ENCODE measurements at regions not wholly inside any gene's neighbourhood (a gene's known extent, or its start where the extent isn't known, plus 50 kb on each side); places are given as distances from the start of the nearest gene placed in this dataset.

GRCh38 chr2:19203866-19204265 is 154.6 kb downstream of the OSR1 start:
- TF ChIP-seq GABPA (IDR thresholded peaks at IDR 0.05; ENCODE audit: low read depth) = no peak
- TF ChIP-seq REST (IDR thresholded peaks at IDR 0.05; ENCODE audit: insufficient replicate concordance, low read depth) = no peak
- TF ChIP-seq POLR2AphosphoS5 (IDR thresholded peaks at IDR 0.05; ENCODE audit: low read depth) = no peak
- no peak for TF ChIP-seq SPI1 (IDR thresholded peaks at IDR 0.05; ENCODE audit: borderline replicate concordance, low read depth)
- TF ChIP-seq CTCF (IDR thresholded peaks at IDR 0.05; ENCODE audit: insufficient read depth, low read length) = no peak
- no peak for DNase-seq (ENCODE audit: low read depth in 1 of 2, low spot score in 1 of 2)
- Histone ChIP-seq H3K4me3 (replicated peaks; ENCODE audit: insufficient read depth, low read length) (no peak overlapping the region), H3K27ac (replicated peaks) (no peak overlapping the region), H3K27me3 (ENCODE audit: insufficient read depth, poor library complexity, severe bottlenecking) (no peaks in the 10 kb centered on the region)

- no peak overlapping the region for H3K27ac ChIP-seq (replicated peaks)
- no peak overlapping the region for H3K4me3 ChIP-seq (replicated peaks; ENCODE audit: insufficient read depth, low read length)
- no peak for DNase-seq (ENCODE audit: low read depth in 1 of 2, low spot score in 1 of 2)
- no peaks in the 10 kb centered on the region for H3K27me3 ChIP-seq (ENCODE audit: insufficient read depth, poor library complexity, severe bottlenecking)
- TF ChIP-seq REST (IDR thresholded peaks at IDR 0.05; ENCODE audit: insufficient replicate concordance, low read depth) (no peak), GABPA (IDR thresholded peaks at IDR 0.05; ENCODE audit: low read depth) (no peak), CTCF (IDR thresholded peaks at IDR 0.05; ENCODE audit: insufficient read depth, low read length) (no peak), POLR2AphosphoS5 (IDR thresholded peaks at IDR 0.05; ENCODE audit: low read depth) (no peak), SPI1 (IDR thresholded peaks at IDR 0.05; ENCODE audit: borderline replicate concordance, low read depth) (no peak)
Measured at GRCh38 chr2:19201911-19202462, 156.4 kb downstream of the OSR1 start.

GRCh38 chr2:19198381-19198780 is 160.0 kb downstream of the OSR1 start:
- Histone ChIP-seq H3K4me3 (replicated peaks; ENCODE audit: insufficient read depth, low read length) (no peak overlapping the region), H3K27me3 (ENCODE audit: insufficient read depth, poor library complexity, severe bottlenecking) (peaks cover under 1% of the 10 kb centered on the region), H3K27ac (replicated peaks) (no peak overlapping the region)
- TF ChIP-seq REST (IDR thresholded peaks at IDR 0.05; ENCODE audit: insufficient replicate concordance, low read depth) = no peak
- TF ChIP-seq CTCF (IDR thresholded peaks at IDR 0.05; ENCODE audit: insufficient read depth, low read length) = no peak
- TF ChIP-seq GABPA (IDR thresholded peaks at IDR 0.05; ENCODE audit: low read depth) = no peak
- TF ChIP-seq POLR2AphosphoS5 (IDR thresholded peaks at IDR 0.05; ENCODE audit: low read depth) = no peak
- no peak for TF ChIP-seq SPI1 (IDR thresholded peaks at IDR 0.05; ENCODE audit: borderline replicate concordance, low read depth)
- DNase-seq (ENCODE audit: low read depth in 1 of 2, low spot score in 1 of 2) = no peak
